ENCODE measurements at regions not wholly inside any gene's neighbourhood (a gene's known extent, or its start where the extent isn't known, plus 50 kb on each side); places are given as distances from the start of the nearest gene placed in this dataset.

- TF ChIP-seq CTCF (IDR thresholded peaks at IDR 0.05; ENCODE audit: insufficient read depth, low read length), result no peak
- DNase-seq (ENCODE audit: low read depth), result peak; percentile 51
- no peak overlapping the region for H3K4me3 ChIP-seq (ENCODE audit: low read depth, low read length)
Observed at GRCh38 chr5:163585206-163585605, 79.8 kb downstream of the MAT2B start.

GRCh38 chr5:163586531-163586956 lies 81.1 kb downstream of the MAT2B start:
- H3K4me3 ChIP-seq (ENCODE audit: low read depth, low read length), result no peak overlapping the region
- TF ChIP-seq CTCF (IDR thresholded peaks at IDR 0.05; ENCODE audit: insufficient read depth, low read length), result no peak
- peak; percentile 43 for DNase-seq (ENCODE audit: low read depth)

- DNase-seq (ENCODE audit: low read depth), result no peak
- H3K4me3 ChIP-seq (ENCODE audit: low read depth, low read length), result no peak overlapping the region
- TF ChIP-seq CTCF (IDR thresholded peaks at IDR 0.05; ENCODE audit: insufficient read depth, low read length), result no peak
Observed at GRCh38 chr5:163594951-163595350, 89.5 kb downstream of the MAT2B start.

GRCh38 chr5:163595932-163596607 lies 90.7 kb downstream of the MAT2B start:
- no peak for TF ChIP-seq CTCF (IDR thresholded peaks at IDR 0.05; ENCODE audit: insufficient read depth, low read length)
- no peak overlapping the region for H3K4me3 ChIP-seq (ENCODE audit: low read depth, low read length)
- DNase-seq (ENCODE audit: low read depth), result no peak

- TF ChIP-seq CTCF (IDR thresholded peaks at IDR 0.05; ENCODE audit: insufficient read depth, low read length), result no peak
- no peak for DNase-seq (ENCODE audit: low read depth)
Observed at GRCh38 chr5:163596608-163597315, 91.3 kb downstream of the MAT2B start.

GRCh38 chr5:163604013-163604412 lies 98.6 kb downstream of the MAT2B start:
- no peak for DNase-seq (ENCODE audit: low read depth)
- no peak overlapping the region for H3K4me3 ChIP-seq (ENCODE audit: low read depth, low read length)
- no peak for TF ChIP-seq CTCF (IDR thresholded peaks at IDR 0.05; ENCODE audit: insufficient read depth, low read length)

More at GRCh38 chr5:163596608-163597315, 91.3 kb downstream of the MAT2B start:
- no peak overlapping the region for H3K4me3 ChIP-seq (ENCODE audit: low read depth, low read length)
